HG02884 (cell line): ENCODE measurements at regions not wholly inside any gene's neighbourhood (a gene's known extent, or its start where the extent isn't known, plus 50 kb on each side); places are given as distances from the start of the nearest gene placed in this dataset.
A peak's percentile ranks its signal among the peaks of the same experiment; 100 is the strongest.

Source experiments
- ATAC-seq: cut with Tn5 transposase; IDR thresholded peaks from one replicate; pipeline ENCODE4 v1.9.1; 2021; ENCODE audit warnings: mild to moderate bottlenecking, moderate library complexity; ENCODE audit not compliant: unreplicated experiment

- ATAC-seq = no peak
These were observed 110.1 kb downstream of the SNX5 start for GRCh38 chr20:17858450-17859001.

DNA sequence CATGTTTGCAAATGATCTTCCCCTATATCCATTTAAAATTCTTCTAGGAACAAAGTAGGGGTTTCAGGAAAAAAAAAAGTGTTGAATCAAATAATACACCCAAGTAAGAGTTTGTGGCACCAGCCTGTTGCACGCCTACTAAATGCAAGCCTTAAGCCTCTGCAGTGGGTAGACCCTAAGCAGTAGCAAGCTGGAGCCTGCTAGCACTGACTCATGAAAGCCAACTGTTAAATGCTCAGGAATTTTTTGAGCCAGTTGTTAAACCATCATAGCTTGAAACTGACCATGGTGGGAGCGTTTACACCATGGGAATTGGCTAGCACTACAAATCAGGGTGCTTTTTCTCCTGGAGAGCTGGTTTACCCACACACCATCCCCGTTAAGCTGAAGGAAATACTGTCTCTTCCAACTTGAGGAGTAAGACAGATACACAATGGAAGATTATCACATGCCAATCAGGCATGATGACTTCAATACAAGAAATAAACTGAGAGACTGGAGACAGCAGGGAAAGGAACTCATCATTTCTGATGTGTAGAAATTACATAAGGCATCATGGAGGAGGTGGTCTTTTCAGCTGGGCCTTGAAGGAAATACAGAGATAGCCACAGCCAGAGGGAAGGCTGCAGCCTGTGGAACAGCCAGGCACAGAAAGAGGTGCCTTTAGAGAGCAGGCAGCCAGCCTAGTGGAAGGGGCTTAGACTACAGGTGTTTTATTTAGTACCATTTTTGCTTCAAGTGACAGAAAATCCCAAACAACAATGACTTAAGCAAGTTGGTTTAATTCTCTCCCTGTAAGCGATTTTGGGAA lies 110.8 kb downstream of the SNX5 start:
- no peak for ATAC-seq

- ATAC-seq = no peak
These were observed 111.6 kb downstream of the SNX5 start for GRCh38 chr20:17856837-17857605.

GRCh38 chr20:17856024-17856564 lies 112.5 kb downstream of the SNX5 start:
- peak; percentile 78 for ATAC-seq

- ATAC-seq = no peak
These were observed 114.2 kb downstream of the SNX5 start for GRCh38 chr20:17854307-17854903.

- ATAC-seq = no peak
These were observed 116.3 kb downstream of the SNX5 start for GRCh38 chr20:17852323-17852722.

- no peak for ATAC-seq
These were observed 117.9 kb downstream of the SNX5 start for GRCh38 chr20:17850684-17851026.

DNA sequence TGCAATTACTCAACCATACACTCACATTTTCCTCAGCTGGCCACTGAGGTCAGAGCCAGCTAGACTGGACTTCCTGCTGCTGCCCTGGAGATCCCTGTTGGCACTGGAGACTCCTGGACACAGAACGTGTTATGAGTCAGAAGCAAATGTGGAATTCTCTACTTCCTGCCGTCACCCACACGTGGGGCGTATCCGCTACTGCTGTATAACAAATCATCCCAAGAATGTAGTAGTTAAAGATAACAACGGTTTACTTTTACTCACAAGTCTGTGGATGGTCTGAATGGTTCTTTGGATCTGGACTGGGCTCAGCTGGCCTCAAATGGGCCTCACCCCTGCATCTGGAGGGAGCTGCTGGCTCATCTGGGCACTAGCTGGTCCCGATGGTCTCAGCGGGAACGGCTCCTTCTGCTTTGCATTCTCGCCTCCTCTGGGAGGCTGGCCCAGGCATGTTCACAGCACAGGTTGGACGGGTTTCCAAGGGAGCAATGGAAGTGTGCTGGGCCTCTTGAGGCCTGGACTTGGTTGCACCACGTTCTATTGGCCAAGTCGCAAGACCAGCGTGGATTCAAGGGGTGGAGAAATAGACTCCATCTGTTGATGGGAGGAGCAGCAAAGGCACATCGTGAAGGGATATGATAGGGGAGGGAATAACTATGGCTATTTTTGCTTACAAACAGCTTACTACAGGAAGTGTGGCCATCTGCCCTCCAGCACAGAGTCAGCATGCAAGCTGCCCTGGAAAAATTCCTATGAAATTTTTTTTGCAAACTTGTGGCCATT lies 118.5 kb downstream of the SNX5 start:
- ATAC-seq = no peak

GRCh38 chr20:17849138-17849900 lies 119.3 kb downstream of the SNX5 start:
- ATAC-seq = no peak

GRCh38 chr20:17848249-17849048 lies 120.1 kb downstream of the SNX5 start:
- ATAC-seq = no peak

DNA sequence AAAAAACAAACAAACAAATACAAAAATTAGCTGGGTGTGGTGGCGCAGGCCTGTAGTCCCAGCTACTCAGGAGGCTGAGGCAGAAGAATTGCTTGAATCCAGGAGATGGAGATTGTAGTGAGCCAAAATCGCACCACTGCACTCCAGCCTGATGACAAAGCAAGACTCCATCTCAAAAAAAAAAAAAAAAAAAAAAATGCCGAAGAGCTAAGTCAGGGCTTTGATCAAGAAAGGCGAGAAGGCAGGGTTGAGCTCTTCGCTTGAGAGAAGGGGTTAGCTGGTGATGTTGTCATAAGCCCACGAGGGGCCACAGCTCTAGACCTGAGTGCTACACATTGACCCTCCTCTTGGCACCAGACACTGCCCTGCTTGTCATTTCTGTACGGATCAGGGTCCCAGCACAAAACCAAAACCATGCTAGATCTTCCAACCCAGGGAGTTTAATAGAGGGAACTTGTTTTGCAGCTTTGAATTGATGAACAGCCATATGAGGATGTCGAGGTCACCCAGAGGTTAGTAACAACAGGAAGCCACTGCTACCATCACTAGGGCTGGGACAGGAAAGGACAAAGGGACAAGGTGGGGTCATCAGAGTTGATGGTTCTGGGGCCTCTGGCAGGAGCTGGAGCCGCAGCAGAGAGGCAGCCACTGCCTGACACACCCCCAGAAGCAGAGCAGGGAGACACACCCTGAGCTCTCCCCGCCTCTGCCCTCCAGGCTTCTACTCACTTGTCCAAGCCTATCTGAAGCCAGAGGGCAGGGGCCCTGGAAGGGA lies 122.7 kb downstream of the SNX5 start:
- no peak for ATAC-seq

DNA sequence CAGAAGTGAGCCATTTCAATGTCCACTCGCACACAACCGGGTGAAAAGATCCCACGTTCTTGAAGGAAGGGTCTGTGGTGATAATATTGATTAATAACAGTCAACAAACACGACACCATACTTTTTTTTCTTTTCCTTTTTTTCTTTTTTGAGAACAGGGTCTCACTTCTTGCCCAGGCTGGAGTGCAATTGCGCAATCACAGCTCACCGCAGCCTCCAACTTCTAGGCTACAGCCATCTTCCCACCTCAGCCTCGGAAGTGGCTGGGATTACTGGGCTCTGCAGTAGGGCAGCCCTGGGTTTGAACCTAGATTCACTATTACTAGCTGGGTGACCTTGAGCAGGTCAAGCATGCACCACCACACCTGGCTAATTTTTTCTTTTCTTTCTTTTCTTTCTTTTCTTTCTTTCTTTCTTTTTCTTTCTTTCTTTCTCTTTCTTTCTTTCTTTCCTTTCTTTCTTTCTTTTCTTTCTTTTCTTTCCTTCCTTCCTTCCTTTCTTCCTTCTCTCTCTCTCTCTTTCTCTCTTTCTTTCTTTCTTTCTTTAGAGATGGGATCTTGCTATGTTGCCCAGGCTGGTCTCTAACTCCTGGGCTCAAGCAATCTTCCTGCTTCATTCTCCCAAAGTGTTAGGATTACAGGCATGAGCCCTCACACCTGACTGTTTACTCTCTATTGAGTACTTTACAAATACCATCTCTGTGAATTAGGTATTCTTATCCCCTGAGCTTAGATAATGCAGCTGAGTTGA lies 123.9 kb downstream of the SNX5 start:
- no peak for ATAC-seq

DNA sequence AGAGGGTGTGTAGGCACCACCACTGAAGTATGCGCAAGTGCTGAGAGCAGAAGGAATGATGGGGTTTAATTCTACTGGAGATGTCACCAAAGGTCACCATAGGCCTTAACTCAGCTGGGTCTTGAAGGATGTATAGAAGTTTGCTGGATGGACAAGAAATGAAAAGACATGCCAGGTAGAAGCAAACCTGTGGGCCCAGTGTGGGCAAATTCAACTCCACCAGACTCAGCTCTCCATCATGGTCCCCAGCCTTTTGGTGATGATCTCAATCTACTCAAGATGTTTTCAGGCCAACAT lies 124.5 kb downstream of the SNX5 start:
- ATAC-seq = no peak

GRCh38 chr20:17843246-17844132 lies 125.1 kb downstream of the SNX5 start:
- no peak for ATAC-seq

DNA sequence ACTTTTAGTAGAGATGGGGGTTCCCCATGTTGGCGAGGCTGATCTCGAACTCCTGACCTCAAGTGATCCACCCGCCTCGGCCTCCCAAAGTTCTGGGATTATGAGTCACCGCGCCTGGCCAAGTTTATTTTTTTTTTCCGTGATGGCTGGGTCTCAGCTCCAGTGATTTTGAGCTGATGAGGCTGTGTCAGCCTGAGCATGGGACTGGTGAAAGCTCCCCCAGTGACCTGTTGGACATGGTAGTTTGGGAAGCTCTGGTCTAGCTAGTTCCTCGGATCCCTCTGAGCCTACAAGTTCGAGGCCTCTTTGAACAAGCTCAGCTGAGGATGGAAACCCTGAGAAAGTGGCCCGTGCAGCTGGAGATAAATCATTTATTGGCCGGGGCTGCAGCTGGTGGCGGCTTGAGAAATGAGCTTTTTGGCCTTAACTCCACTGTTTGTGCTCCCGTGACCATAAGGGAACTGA lies 126.8 kb downstream of the SNX5 start:
- no peak for ATAC-seq

DNA sequence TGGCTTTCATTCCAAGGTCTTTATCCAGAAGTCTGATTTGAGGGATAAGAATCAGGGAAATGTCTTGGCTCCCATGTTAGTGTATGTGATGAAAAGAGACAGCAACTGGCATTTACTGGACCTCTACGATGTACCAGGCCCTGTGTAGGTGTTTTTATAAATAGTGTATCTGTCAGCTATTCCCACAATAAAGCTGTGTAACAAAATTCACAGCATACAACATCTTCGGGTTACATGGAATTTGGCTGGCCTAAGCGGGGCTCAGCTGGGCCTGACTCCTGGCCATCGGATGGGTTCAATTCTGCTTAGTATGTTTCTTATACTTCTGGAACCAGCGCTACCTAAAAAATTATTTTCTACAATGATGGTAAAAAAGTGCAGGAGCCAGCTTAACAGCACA lies 128.2 kb downstream of the SNX5 start:
- ATAC-seq = no peak

DNA sequence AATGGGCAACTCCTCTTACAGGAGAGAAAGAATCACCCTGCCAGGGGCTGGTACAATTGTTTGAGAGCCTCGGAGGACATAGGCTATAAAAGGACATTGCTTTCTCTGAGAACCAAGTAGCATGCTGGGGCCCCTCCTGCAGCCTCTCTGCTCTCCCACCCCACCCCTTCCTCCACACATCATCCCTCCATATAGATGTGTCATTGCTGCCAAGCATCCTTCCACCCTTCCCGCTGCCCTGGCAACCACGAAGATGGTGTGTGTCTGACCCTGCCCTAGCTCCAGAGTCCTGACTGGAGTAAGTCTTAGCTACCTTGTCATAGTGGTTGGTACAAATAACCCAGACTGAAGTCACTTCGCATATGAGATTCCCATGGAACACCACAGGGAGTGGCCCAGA lies 129.7 kb downstream of the SNX5 start:
- no peak for ATAC-seq
